BE2C (cell line): ENCODE measurements at regions not wholly inside any gene's neighbourhood (a gene's known extent, or its start where the extent isn't known, plus 50 kb on each side); places are given as distances from the start of the nearest gene placed in this dataset.

ENCODE experiments used
- DNase-seq: peaks from one replicate; pipeline ENCODE4 v3.0.0-alpha.2; 2020
- H3K27me3 ChIP-seq: fragments of 250-450 bp; sonication (Bioruptor Pico); 2 replicates; pipeline ENCODE4 v1.5.1; 2020; ENCODE audit warnings: mild to moderate bottlenecking
- H3K36me3 ChIP-seq: fragments of 250-450 bp; sonication (Bioruptor Pico); 2 replicates; pipeline ENCODE4 v1.5.1; 2020; ENCODE audit warnings: mild to moderate bottlenecking
- H3K4me1 ChIP-seq: fragments of 250-450 bp; sonication (Bioruptor Pico); 2 replicates; pipeline ENCODE4 v1.5.1; 2020
- H3K4me3 ChIP-seq: 2 replicates; pipeline ENCODE4 v1.5.1; 2011; ENCODE audit warnings: low read depth, low read length
- H3K9me3 ChIP-seq: fragments of 250-450 bp; sonication (Bioruptor Pico); 2 replicates; pipeline ENCODE4 v1.5.1; 2020
- TF ChIP-seq, protein P1 (sequence below): IDR thresholded peaks from 2 replicates; pipeline ENCODE4 v1.5.1; 2012; ENCODE audit warnings: mild to moderate bottlenecking, low read depth, low read length

DNA sequence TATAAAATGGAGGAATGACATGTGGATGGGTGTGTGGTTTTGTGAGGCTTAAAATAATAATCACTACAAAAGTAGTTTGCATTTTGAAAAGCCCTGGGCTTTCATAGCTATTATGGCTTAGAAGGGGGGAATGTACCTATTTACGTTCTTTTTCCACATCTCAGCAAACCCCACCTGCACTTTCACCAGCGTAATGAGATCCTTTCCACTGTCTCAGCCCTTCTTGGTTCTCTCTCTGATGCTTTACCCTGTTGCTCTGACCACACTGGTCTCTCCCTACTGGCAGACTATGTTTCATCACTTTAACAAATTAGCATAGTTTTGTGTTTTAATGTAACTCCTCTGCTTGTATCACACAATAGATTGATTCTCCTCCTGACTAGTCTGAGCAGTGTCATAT lies 234.6 kb downstream of the DMRT2 start:
- Histone ChIP-seq H3K9me3 (no peaks in the 10 kb centered on the region), H3K36me3 (no peaks in the 10 kb centered on the region), H3K4me1 (no peaks in the 10 kb centered on the region), H3K4me3 (no peak overlapping the region), H3K27me3 (no peaks in the 10 kb centered on the region)
- TF ChIP-seq, protein P1, sequence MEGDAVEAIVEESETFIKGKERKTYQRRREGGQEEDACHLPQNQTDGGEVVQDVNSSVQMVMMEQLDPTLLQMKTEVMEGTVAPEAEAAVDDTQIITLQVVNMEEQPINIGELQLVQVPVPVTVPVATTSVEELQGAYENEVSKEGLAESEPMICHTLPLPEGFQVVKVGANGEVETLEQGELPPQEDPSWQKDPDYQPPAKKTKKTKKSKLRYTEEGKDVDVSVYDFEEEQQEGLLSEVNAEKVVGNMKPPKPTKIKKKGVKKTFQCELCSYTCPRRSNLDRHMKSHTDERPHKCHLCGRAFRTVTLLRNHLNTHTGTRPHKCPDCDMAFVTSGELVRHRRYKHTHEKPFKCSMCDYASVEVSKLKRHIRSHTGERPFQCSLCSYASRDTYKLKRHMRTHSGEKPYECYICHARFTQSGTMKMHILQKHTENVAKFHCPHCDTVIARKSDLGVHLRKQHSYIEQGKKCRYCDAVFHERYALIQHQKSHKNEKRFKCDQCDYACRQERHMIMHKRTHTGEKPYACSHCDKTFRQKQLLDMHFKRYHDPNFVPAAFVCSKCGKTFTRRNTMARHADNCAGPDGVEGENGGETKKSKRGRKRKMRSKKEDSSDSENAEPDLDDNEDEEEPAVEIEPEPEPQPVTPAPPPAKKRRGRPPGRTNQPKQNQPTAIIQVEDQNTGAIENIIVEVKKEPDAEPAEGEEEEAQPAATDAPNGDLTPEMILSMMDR = no peak
- DNase-seq = no peak

DNA sequence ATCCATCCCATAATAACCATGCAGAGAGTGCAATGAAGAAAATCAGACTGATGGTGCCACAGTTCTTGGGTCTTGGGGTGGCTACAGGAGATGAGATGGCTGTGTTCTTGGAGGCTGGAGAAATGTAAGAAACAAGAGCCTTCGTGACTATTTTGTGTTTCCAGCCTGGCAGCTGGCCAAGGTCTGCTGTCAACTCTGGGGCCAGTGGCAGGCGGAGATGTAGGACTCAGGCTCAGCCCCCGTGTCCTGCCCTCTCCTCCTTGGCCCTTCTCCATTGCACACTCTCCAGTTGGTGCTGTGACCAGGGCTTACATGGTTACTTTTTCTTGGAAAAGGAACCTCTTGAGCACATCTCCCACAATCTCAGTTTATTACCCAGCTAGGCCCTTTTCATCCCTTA lies 235.4 kb downstream of the DMRT2 start:
- Histone ChIP-seq H3K9me3 (no peaks in the 10 kb centered on the region), H3K4me3 (no peak overlapping the region), H3K36me3 (no peaks in the 10 kb centered on the region), H3K4me1 (no peaks in the 10 kb centered on the region), H3K27me3 (no peaks in the 10 kb centered on the region)
- TF ChIP-seq, protein P1 = no peak
- DNase-seq = no peak

DNA sequence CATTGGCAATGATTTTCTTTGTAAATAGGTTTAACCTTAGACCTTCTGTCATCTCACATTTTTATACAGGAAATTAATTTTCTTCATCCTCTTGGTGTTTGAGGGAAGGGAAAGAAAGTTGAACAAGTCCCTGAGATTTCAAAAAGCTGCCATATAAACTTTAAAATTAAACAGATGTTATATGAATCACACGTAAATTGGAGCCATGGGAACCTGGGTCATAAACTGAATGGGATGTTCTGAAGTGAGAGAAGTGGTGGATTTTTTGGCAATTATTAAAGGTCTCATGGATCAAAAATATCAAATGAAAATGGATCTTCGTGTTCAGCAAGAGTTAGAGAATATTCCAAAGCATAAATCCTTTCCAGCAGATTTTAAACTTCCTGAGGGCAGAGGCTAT lies 242.2 kb downstream of the DMRT2 start:
- TF ChIP-seq, protein P1 = no peak
- Histone ChIP-seq H3K4me3 (no peak overlapping the region), H3K9me3 (no peaks in the 10 kb centered on the region; the same call in 1 of the 2 replicates), H3K36me3 (no peaks in the 10 kb centered on the region), H3K4me1 (no peaks in the 10 kb centered on the region), H3K27me3 (no peaks in the 10 kb centered on the region)
- no peak for DNase-seq

DNA sequence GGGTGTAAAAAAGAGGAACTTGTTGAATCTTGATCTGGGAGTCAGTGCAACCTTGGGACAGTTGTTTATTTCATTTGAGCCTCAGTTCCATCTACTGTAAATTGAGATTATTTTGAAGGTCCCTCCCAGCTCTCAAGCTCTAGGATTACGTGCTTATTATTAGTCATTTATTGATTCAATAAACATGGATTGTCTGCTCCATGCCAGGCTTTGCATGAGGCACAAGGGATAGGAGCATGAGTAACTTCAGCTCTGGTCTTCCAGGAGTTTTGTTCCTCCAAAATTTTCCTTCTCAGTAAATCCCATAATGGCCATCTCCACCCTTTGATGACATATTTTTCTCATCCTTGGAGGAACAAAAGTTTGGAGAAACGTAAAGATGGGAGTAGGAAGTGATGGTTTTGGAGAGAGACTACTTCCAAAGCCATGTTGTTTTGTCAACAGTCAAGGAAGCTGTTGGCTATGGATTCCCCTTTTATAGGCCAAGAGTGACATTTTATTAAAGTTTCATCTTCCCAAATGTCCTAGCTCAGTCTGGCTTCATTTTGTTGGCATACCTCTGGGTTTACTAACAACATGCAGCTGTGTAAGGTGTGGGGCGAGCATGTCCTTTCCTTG lies 244.6 kb downstream of the DMRT2 start:
- no peak for DNase-seq
- TF ChIP-seq, protein P1 = no peak

DNA sequence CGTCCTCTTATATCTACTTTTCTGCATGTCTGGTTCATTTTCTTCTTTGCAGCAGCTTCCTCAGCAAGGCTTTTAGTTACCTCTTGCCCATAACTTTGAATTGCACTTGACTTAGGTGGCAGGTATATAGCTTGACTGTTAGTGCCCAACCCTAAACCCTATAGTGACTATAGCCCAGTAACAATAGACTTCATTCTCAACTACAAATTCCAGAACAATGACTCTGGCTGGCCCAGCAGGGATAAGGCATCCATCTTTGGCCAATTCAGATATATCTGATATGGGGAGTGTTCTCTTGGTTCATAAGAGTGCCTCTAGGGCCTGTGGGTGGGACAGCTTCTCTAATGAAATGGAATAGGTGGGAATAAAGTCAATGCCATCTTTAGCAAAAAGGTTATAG lies 246.2 kb downstream of the DMRT2 start:
- TF ChIP-seq, protein P1 = no peak

More for the DNA sequence above, 244.6 kb downstream of the DMRT2 start:
- Histone ChIP-seq H3K27me3 (no peaks in the 10 kb centered on the region), H3K36me3 (no peaks in the 10 kb centered on the region), H3K4me1 (no peaks in the 10 kb centered on the region), H3K4me3 (no peak overlapping the region), H3K9me3 (no peaks in the 10 kb centered on the region; the same call in 1 of the 2 replicates)

DNA sequence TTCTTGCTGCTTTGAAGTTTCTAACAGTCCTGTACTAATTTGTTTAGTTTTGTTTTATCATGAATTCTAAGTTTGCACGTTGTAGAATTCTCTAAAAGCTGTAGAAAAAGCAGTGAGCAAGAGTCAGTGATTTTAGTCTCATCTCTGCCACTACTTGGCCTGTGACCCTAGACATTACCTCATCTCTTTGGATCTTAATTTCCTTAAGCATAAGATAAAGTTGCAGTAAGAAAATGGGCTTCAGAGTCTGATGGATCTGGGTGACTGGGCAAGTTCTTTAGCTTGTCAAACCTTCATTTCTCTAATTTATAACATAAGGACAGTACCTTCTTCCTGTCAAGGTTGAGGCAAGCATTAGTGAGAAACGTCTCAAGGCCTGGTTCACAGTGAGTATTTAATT lies 247.9 kb downstream of the DMRT2 start:
- TF ChIP-seq, protein P1 = no peak
- Histone ChIP-seq H3K9me3 (no peaks in the 10 kb centered on the region), H3K36me3 (no peaks in the 10 kb centered on the region), H3K4me3 (no peak overlapping the region), H3K27me3 (no peaks in the 10 kb centered on the region), H3K4me1 (no peaks in the 10 kb centered on the region)
- no peak for DNase-seq

More for the DNA sequence above, 246.2 kb downstream of the DMRT2 start:
- Histone ChIP-seq H3K9me3 (no peaks in the 10 kb centered on the region), H3K36me3 (no peaks in the 10 kb centered on the region), H3K4me3 (no peak overlapping the region), H3K27me3 (no peaks in the 10 kb centered on the region), H3K4me1 (no peaks in the 10 kb centered on the region)
- no peak for DNase-seq
